MV-4-11 (cell line): ENCODE measurements at regions not wholly inside any gene's neighbourhood (a gene's known extent, or its start where the extent isn't known, plus 50 kb on each side); places are given as distances from the start of the nearest gene placed in this dataset.
"Not testable (repeated sequence)": the region's sequence is repeated elsewhere in the genome, so short reads cannot be mapped to it uniquely, and the experiment has no call there.

Source experiments
- DNase-seq: peaks from one replicate; lab custom pipeline; 2025; lab: John Stamatoyannopoulos, UW

DNA sequence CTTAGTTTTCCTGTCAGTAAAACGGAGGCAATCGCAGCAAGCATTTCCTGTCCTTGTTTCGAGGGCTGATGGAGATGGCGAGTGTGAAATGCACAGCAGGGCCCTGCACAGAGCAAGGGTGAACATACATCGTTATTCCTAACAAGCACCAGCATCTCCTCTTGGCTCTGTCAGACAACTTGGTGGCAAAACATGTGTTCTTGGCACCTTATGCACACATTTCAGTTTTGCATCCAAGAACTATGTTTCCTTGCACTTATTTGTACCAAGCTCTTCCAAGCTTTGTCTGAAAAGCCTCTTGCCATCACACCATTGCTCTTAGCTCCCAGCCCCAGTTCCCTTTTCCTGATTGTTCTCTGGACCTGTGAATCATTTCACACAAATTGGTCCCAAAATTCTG, 132.9 kb upstream of the GRB10 start:
- no peak for DNase-seq

- DNase-seq, result no peak
Measured at GRCh38 chr7:50914460-50914859, 131.8 kb upstream of the GRB10 start.

- no peak for DNase-seq
Measured at GRCh38 chr7:50908628-50909290, 126.1 kb upstream of the GRB10 start.

DNA sequence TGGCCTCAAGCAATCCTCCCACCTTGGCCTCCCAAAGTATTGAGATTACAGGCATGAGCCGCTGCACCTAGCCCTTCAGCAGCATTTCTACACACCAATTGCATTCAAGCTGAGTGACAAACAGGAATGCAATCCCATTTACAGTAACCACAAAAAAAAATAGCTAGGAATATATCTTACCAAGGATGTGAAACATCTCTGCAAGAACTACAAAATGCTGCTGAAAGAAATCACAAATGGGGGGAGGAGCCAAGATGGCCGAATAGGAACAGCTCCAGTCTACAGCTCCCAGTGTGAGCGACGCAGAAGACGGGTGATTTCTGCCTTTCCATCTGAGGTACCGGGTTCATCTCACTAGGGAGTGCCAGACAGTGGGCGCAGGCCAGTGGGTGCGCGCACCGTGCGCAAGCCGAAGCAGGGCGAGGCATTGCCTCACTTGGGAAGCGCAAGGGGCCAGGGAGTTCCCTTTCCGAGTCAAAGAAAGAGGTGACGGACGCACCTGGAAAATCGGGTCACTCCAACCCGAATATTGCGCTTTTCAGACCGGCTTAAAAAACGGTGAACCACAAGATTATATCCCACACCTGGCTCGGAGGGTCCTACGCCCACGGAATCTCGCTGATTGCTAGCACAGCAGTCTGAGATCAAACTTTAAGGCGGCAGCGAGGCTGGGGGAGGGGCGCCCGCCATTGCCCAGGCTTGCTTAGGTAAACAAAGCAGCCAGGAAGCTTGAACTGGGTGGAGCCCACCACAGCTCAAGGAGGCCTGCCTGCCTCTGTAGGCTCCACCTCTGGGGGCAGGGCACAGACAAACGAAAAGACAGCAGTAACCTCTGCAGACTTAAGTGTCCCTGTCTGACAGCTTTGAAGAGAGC, 116.1 kb upstream of the GRB10 start:
- not testable (repeated sequence) for DNase-seq

DNA sequence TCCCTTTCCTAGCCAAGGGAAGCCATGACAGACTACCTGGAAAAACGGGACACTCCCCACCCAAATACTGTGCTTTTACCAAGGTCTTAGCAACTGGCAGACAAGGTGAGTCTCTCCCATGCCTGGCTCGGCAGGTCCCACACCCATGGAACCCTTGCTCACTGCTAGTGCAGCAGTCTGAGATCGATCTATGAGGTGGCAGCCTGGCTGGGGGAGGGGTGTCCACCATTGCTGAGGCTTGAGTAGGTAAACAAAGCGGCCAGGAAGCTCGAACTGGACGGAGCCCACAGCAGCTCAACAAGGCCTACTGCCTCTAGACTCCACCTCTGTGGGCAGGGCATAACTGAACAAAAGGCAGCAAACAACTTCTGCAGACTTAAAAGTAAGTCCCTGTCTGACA, 104.4 kb upstream of the GRB10 start:
- DNase-seq, result not testable (repeated sequence)

- no peak for DNase-seq
Measured at GRCh38 chr7:50872437-50872836, 89.7 kb upstream of the GRB10 start.

DNA sequence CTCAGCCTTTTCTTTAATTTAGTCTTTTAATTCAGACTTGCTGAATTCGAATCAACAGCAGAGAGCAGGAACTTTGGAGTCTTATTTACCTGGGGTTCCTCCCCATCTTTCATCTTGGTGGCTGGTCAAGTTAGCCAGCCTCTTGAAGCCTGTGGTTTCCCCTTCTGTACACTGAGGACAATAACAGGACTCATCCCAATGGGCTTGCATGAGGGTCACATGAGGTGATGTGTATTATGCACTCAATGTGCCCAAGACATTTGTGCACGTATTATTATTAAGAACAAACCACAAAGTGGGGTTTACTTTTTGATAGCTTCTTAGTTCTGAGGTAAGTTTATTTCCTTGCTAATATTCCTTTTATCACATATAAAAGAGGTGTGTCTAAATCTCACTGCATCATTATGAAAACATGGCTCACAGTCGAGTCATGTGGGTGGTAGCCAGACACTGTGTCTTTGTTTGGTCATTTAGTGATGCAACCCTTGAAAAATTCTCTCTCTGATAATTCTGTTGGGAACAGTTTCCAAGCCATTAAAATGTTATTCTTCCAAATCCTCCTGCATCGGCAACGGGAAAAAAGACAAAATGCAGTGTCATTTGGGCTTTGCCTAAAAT, 86.5 kb upstream of the GRB10 start:
- DNase-seq, result no peak

DNA sequence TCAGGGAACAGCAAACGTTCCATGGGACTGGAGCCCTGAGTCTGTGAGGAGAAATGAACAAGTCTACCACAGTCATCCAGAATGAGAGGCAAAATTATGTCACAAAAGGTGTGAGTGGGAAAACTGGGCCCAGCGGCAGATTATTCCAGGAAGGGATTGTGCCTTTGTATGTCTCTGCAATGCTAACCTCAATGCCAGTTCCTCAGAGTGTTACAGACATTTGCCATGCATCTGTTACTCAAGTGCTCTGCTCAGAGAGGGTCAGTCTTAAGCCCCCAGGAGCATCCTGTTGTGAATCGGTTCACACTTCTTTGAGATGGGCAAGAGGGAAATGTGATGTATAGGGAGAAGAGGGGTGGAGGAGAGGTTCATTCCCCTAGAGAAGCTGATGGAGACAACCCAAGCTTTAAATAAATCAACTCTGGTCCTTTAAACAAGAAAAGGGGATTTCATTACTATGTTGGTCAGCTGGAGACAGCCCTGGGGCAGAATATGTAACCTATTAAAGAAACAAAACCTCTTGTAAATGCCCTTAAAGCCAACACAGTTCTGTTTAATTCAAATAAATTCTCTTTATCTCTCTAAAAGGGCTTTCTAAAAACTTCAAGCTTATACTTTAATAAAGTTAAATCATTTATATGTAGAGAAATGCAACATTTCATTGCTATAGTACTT, 85.9 kb upstream of the GRB10 start:
- DNase-seq, result no peak

DNA sequence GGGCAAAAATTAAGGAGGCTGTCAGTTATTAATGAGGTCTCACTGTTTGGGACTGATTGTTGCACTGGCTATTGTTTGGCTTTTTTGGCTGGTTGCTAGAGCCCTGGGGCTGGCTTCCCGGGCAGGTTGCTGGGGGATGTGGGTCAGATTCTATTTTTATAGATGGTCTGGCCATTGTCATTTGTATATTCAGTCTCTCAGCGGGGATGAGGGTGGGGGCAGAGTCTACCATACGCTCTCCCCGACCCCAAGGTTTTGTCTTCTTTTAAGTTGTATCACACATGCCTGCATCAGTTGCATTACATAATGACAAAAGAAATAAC, 84.3 kb upstream of the GRB10 start:
- no peak for DNase-seq

DNA sequence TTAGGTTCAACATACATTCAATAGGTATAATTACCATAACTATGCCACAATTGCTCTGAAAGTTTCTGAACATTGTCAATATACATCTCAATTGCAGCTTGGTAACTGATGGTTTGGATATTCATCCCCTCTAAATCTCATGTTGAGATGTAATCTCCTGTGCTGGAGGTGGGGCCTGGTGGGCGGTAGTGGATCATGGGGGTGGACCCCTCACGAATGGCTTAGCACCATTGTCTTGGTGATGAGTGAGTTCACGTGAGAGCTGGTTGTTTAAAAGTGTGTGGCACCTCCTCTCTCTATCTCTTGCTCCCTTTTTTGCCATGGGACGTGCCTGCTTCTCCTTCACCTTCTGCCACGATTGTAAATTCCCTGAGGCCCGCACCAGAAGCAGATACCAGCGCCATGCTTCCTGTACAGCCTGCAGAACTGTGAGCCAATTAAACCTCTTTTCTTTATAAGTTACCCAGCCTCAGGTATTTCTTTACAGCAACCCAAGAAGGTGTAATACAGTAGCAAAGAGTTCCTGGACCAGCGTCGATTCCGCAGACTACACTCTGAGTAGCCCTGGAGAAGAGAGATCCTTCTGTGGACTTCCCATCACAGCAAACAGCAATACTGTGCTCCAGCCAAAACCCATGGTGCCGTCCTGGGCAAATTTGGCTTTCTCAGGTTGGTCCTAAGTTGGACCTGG, 83.8 kb upstream of the GRB10 start:
- no peak for DNase-seq

GRCh38 chr7:50865450-50865849, 82.8 kb upstream of the GRB10 start:
- DNase-seq, result no peak

DNA sequence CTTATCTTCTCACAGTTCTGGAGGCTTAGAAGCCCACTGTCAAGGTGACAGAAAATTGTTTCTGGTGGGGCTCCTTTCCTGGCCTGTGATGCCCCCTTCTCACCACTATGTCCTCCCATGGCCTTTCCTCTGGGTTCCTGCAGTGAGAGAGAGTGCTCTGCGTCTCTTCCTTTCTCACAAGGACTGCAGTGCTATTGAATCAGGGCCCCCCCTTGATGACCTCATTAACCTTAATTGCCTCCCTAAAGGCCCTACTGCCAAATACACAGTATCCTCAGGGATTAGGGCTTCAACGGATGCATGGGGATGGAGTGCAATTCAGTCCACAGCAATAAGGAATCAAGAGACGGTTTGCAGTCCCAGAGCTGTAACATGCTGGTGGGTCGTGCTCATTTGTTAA, 82.0 kb upstream of the GRB10 start:
- no peak for DNase-seq

DNA sequence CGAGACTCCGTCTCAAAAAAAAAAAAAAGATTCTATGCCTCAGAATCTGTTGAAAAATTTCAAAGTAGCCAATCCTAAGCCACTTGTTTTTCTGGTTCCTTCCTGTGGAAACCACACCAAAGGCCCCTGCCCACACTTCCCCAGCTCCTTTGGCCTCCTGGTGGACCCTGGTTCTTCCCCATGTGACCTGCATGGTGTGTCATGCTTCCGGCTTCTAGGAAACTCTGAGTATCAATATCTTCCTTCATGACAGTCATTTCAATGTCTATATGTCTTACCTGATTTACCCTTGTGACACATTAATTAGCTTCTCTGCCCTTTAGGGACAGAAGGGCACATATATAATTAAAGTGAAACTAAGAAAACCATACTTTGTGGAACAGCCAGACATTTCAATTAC, 80.4 kb upstream of the GRB10 start:
- no peak for DNase-seq

DNA sequence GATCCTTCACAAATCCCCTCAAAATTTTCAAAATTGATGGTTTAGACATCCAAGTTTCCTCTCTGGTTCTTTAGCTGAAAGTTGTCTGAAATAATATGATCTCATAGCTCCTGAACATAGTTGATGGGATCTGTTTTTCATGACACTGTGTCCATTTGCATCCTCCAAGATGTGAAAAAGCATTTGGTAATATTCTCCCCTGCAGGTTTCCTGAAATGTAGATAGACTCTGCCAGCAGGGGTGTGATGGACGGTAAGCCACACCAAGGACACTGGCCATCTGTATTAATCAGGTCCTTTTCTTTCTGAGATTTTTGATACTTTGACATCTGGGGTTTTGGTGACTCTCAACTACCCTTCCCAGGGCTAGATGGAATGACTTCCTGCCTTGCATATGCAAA, 79.6 kb upstream of the GRB10 start:
- no peak for DNase-seq

- no peak for DNase-seq
Measured at GRCh38 chr7:50860598-50860997, 77.9 kb upstream of the GRB10 start.

DNA sequence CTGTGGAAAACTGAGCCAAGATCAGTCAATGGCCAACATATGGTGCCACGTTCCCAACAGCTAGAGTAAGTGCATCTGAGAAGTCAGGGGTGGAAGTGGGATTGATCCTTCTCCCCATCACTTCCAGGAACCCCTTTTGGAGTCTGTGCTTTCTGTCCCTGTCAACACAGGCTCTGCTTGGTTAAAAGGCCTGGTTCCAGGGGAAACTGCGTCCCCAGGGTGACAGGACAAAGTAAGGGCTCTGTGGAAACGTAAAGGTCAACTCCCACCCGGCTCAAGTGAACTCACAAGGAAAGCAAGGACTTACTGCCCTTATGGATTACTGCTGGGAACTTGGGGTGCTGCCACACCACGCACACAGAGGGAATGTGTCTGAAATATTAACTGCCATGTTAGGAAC, 77.5 kb upstream of the GRB10 start:
- no peak for DNase-seq

DNA sequence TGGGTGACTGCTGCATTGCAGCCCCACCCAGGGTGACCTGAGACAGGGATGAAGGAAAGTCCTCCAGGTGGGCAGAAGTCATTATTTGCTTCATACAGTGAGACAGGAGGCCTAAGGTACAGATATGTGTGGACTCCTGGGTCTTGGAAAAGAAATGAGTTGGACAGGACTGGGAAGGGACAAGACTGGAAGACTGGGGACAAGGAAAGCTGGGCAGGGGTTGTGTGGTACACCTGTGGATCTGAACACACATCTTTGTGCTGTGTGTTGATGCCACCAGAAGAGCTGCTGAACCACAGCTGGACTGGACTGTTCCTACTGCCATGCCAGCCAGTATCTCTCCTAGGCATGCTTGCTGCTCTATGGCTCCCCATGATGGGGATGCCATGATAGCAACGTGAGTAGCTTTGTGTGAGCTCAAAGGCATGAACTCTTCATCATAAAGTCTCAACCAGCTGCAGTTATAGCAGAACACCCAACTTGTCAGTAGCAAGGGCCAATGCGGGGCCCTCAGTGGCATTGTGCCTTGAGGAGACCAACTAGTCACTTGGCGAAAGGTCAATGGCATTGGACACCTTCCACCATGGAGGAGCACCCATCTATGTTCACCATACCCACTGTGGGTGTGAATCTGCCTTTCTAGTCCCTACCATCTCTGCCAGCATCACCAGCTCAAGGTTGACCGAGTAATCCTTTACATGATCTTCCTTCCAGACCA, 76.0 kb upstream of the GRB10 start:
- no peak for DNase-seq

- no peak for DNase-seq
Measured at GRCh38 chr7:50857804-50858489, 75.3 kb upstream of the GRB10 start.

- no peak for DNase-seq
Measured at GRCh38 chr7:50856806-50857205, 74.1 kb upstream of the GRB10 start.

DNA sequence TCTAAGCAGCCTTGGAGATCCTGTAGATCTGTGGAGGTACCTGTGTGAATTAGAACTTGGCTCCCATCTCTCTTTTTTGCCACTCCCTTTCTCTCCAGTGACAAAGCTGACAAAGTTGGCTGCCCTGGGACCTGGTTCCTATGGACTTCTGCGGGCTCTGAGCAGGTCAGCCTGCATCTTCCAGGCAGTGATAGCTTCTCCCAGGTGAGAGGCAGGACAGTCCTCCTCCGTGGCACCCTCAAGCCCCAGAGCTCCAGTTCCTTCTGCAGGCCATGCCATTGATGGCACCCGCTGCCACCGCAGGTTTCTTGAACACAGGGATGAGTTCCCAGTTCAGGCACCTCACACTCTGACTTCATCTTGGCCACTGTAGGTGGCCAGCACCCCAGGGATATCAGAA, 73.5 kb upstream of the GRB10 start:
- no peak for DNase-seq

GRCh38 chr7:50855526-50855925, 72.8 kb upstream of the GRB10 start:
- no peak for DNase-seq
